Fibroblast of the aortic adventitia (primary cell): ENCODE measurements at regions not wholly inside any gene's neighbourhood (a gene's known extent, or its start where the extent isn't known, plus 50 kb on each side); places are given as distances from the start of the nearest gene placed in this dataset.

Experiments
- DNase-seq: peaks from one replicate; pipeline ENCODE4 v3.0.0-alpha.2; 2010; ENCODE audit warnings: low read depth
- H3K4me3 ChIP-seq: 2 replicates; pipeline ENCODE4 v1.5.1; 2011; ENCODE audit warnings: low read depth, mild to moderate bottlenecking, control low read depth, low read length, moderate library complexity
- CTCF ChIP-seq: IDR thresholded peaks from 2 replicates; pipeline ENCODE4 v1.5.1; 2011; ENCODE audit warnings: mild to moderate bottlenecking, low read length, control low read depth, inconsistent platforms; ENCODE audit not compliant: insufficient read depth

- no peak for DNase-seq
- no peak for TF ChIP-seq CTCF
- H3K4me3 ChIP-seq: no peak overlapping the region
Measured at GRCh38 chr6:148068437-148069061, 274.1 kb upstream of the SASH1 start.

- DNase-seq: no peak
- TF ChIP-seq CTCF: no peak
- H3K4me3 ChIP-seq: no peak overlapping the region
Measured at GRCh38 chr6:148069256-148069655, 273.4 kb upstream of the SASH1 start.

- no peak for TF ChIP-seq CTCF
- no peak for DNase-seq
- H3K4me3 ChIP-seq: no peak overlapping the region
Measured at GRCh38 chr6:148074291-148074690, 268.3 kb upstream of the SASH1 start.

- no peak for DNase-seq
- H3K4me3 ChIP-seq: no peak overlapping the region
- no peak for TF ChIP-seq CTCF
Measured at GRCh38 chr6:148074738-148075137, 267.9 kb upstream of the SASH1 start.

GRCh38 chr6:148075352-148075751 lies 267.3 kb upstream of the SASH1 start:
- DNase-seq: no peak
- no peak for TF ChIP-seq CTCF
- no peak overlapping the region for H3K4me3 ChIP-seq

GRCh38 chr6:148076051-148076450 lies 266.6 kb upstream of the SASH1 start:
- no peak for TF ChIP-seq CTCF
- no peak for DNase-seq

GRCh38 chr6:148080315-148080714 lies 262.3 kb upstream of the SASH1 start:
- no peak for DNase-seq
- no peak overlapping the region for H3K4me3 ChIP-seq
- no peak for TF ChIP-seq CTCF

More at GRCh38 chr6:148076051-148076450, 266.6 kb upstream of the SASH1 start:
- H3K4me3 ChIP-seq: no peak overlapping the region
